Loucy (cell line): ENCODE measurements at regions not wholly inside any gene's neighbourhood (a gene's known extent, or its start where the extent isn't known, plus 50 kb on each side); places are given as distances from the start of the nearest gene placed in this dataset.

Experiments used
- EZH2phosphoT487 ChIP-seq: fragments of 200-600 bp; IDR thresholded peaks from 2 replicates; pipeline ENCODE4 v1.6.1; 2018; ENCODE audit warnings: antibody characterized with exemption, mild to moderate bottlenecking, moderate library complexity, borderline replicate concordance
- TF ChIP-seq, protein P1 (sequence below): fragments of 200-600 bp; sonication (generic); conservative IDR thresholded peaks from 2 replicates; pipeline ENCODE4 v1.5.1; 2014; ENCODE audit warnings: mild to moderate bottlenecking, antibody characterized with exemption, low read length

DNA sequence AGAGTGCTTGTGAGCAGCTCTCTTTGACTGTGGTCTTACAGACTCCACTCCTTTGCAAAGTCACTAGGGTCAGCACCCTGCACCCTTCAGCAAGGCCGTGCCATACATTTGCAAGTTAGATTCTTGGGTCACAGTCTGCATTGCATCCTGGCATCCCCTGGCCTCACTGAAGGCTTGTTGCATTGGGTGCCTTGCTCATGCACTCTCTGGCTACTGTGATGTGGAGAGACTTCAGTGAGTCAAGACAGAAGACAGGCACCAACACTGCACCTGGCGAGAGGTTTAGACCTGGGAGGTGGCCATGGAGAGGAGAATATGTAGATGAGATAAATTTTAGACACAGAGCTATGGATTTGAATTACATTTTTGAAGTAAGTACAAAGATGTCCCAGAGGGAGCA, 146.4 kb upstream of the COPS8 start:
- TF ChIP-seq, protein P1, sequence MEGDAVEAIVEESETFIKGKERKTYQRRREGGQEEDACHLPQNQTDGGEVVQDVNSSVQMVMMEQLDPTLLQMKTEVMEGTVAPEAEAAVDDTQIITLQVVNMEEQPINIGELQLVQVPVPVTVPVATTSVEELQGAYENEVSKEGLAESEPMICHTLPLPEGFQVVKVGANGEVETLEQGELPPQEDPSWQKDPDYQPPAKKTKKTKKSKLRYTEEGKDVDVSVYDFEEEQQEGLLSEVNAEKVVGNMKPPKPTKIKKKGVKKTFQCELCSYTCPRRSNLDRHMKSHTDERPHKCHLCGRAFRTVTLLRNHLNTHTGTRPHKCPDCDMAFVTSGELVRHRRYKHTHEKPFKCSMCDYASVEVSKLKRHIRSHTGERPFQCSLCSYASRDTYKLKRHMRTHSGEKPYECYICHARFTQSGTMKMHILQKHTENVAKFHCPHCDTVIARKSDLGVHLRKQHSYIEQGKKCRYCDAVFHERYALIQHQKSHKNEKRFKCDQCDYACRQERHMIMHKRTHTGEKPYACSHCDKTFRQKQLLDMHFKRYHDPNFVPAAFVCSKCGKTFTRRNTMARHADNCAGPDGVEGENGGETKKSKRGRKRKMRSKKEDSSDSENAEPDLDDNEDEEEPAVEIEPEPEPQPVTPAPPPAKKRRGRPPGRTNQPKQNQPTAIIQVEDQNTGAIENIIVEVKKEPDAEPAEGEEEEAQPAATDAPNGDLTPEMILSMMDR = no peak
- TF ChIP-seq EZH2phosphoT487 = no peak
